GM12891 (cell line): ENCODE measurements at regions not wholly inside any gene's neighbourhood (a gene's known extent, or its start where the extent isn't known, plus 50 kb on each side); places are given as distances from the start of the nearest gene placed in this dataset.

ENCODE experiments used
- POLR2AphosphoS5 ChIP-seq: IDR thresholded peaks from 2 replicates; pipeline ENCODE4 v1.6.1; 2011; ENCODE audit warnings: low read depth, low read length, control low read depth
- POU2F2 ChIP-seq: IDR thresholded peaks from 2 replicates; pipeline ENCODE4 v1.6.1; 2011; ENCODE audit warnings: low read depth, mild to moderate bottlenecking, control low read depth, low read length, moderate library complexity

GRCh38 chr12:92571169-92571568 lies 131.6 kb upstream of the PLEKHG7 start:
- TF ChIP-seq POLR2AphosphoS5: no peak
- no peak for TF ChIP-seq POU2F2
